ENCODE measurements at regions not wholly inside any gene's neighbourhood (a gene's known extent, or its start where the extent isn't known, plus 50 kb on each side); places are given as distances from the start of the nearest gene placed in this dataset.

- Histone ChIP-seq H3K9me2 (replicated peaks; ENCODE audit: low read depth, low read length) (no peaks in the 10 kb centered on the region), H3F3A (ENCODE audit: low read depth) (no peaks in the 10 kb centered on the region), H3K79me2 (ENCODE audit: insufficient read depth, low read length) (no peaks in the 10 kb centered on the region), H4K20me1 (ENCODE audit: insufficient read depth, low read length, poor library complexity, severe bottlenecking) (no peaks in the 10 kb centered on the region), H2AFZ (ENCODE audit: low read length) (no peak overlapping the region), H3K4me1 (ENCODE audit: insufficient read depth, low read length, poor library complexity, severe bottlenecking) (no peaks in the 10 kb centered on the region), H3K36me3 (ENCODE audit: insufficient read depth, low read length) (no peaks in the 10 kb centered on the region), H3K4me3 (ENCODE audit: low read length, poor library complexity, severe bottlenecking) (no peak overlapping the region), H3K4me2 (ENCODE audit: low read depth, low read length, poor library complexity, severe bottlenecking) (no peak overlapping the region), H3K9ac (ENCODE audit: low read depth, low read length, poor library complexity, severe bottlenecking) (no peak overlapping the region), H3K27me3 (ENCODE audit: insufficient read depth, low read length, poor library complexity, severe bottlenecking) (no peaks in the 10 kb centered on the region), H3K9me3 (ENCODE audit: insufficient read depth, low read depth, low read length) (0 out of 2 replicates have a peak, but pooled peaks cover 5% of the 10 kb centered on the region)
- no peak for TF ChIP-seq CTCF (conservative IDR thresholded peaks at IDR 0.05; ENCODE audit: low read length)
Observed at GRCh38 chr7:17440831-17441230, 142.4 kb downstream of the AHR start.

- Histone ChIP-seq H3K27me3 (ENCODE audit: insufficient read depth, low read length, poor library complexity, severe bottlenecking) (no peaks in the 10 kb centered on the region), H3K4me1 (ENCODE audit: insufficient read depth, low read length, poor library complexity, severe bottlenecking) (no peaks in the 10 kb centered on the region), H4K20me1 (ENCODE audit: insufficient read depth, low read length, poor library complexity, severe bottlenecking) (no peaks in the 10 kb centered on the region), H3K79me2 (ENCODE audit: insufficient read depth, low read length) (no peaks in the 10 kb centered on the region), H3K36me3 (ENCODE audit: insufficient read depth, low read length) (no peaks in the 10 kb centered on the region), H3K9me3 (ENCODE audit: insufficient read depth, low read depth, low read length) (0 out of 2 replicates have a peak, but pooled peaks cover 5% of the 10 kb centered on the region), H3K4me3 (ENCODE audit: low read length, poor library complexity, severe bottlenecking) (no peak overlapping the region), H3K4me2 (ENCODE audit: low read depth, low read length, poor library complexity, severe bottlenecking) (no peak overlapping the region), H2AFZ (ENCODE audit: low read length) (no peak overlapping the region), H3F3A (ENCODE audit: low read depth) (no peaks in the 10 kb centered on the region), H3K9me2 (replicated peaks; ENCODE audit: low read depth, low read length) (no peaks in the 10 kb centered on the region), H3K9ac (ENCODE audit: low read depth, low read length, poor library complexity, severe bottlenecking) (no peak overlapping the region)
- no peak for TF ChIP-seq CTCF (conservative IDR thresholded peaks at IDR 0.05; ENCODE audit: low read length)
- TF ChIP-seq EZH2phosphoT487 (IDR thresholded peaks at IDR 0.05; ENCODE audit: borderline replicate concordance), result no peak
Observed at GRCh38 chr7:17441557-17441956, 143.1 kb downstream of the AHR start.

GRCh38 chr7:17444151-17444550 lies 145.7 kb downstream of the AHR start:
- H3K4me2 ChIP-seq (ENCODE audit: low read depth, low read length, poor library complexity, severe bottlenecking), result no peak overlapping the region
- H3K9ac ChIP-seq (ENCODE audit: low read depth, low read length, poor library complexity, severe bottlenecking), result no peak overlapping the region
- no peaks in the 10 kb centered on the region for H3K27me3 ChIP-seq (ENCODE audit: insufficient read depth, low read length, poor library complexity, severe bottlenecking)
- no peaks in the 10 kb centered on the region for H3K9me2 ChIP-seq (replicated peaks; ENCODE audit: low read depth, low read length)
- no peaks in the 10 kb centered on the region for H3K4me1 ChIP-seq (ENCODE audit: insufficient read depth, low read length, poor library complexity, severe bottlenecking)
- H3F3A ChIP-seq (ENCODE audit: low read depth), result no peaks in the 10 kb centered on the region
- no peak for TF ChIP-seq EZH2phosphoT487 (IDR thresholded peaks at IDR 0.05; ENCODE audit: borderline replicate concordance)
- TF ChIP-seq CTCF (conservative IDR thresholded peaks at IDR 0.05; ENCODE audit: low read length), result no peak
- H3K36me3 ChIP-seq (ENCODE audit: insufficient read depth, low read length), result no peaks in the 10 kb centered on the region
- no peaks in the 10 kb centered on the region for H4K20me1 ChIP-seq (ENCODE audit: insufficient read depth, low read length, poor library complexity, severe bottlenecking)
- H3K4me3 ChIP-seq (ENCODE audit: low read length, poor library complexity, severe bottlenecking), result no peak overlapping the region
- H3K9me3 ChIP-seq (ENCODE audit: insufficient read depth, low read depth, low read length), result peaks cover 25% of the 10 kb centered on the region; the same call in 1 of the 2 replicates
- no peak overlapping the region for H2AFZ ChIP-seq (ENCODE audit: low read length)
- H3K79me2 ChIP-seq (ENCODE audit: insufficient read depth, low read length), result no peaks in the 10 kb centered on the region

Data from Loucy (cell line).